Mesothelial cell of epicardium (in vitro differentiated cells): ENCODE measurements at regions not wholly inside any gene's neighbourhood (a gene's known extent, or its start where the extent isn't known, plus 50 kb on each side); places are given as distances from the start of the nearest gene placed in this dataset.

ENCODE experiments used
- DNase-seq, 2 experiments: peaks; one replicate each; pipeline ENCODE4 v3.0.0; 2021; ENCODE audit warnings: low spot score in 2 of 2; ENCODE audit not compliant: unreplicated experiment in 2 of 2
- H3K27ac Mint-ChIP-seq: 2 replicates; pipeline ENCODE4 v1.8.0; 2021; ENCODE audit warnings: mixed read lengths
- H3K27me3 Mint-ChIP-seq: 2 replicates; pipeline ENCODE4 v1.8.0; 2021; ENCODE audit warnings: low read depth, mixed read lengths
- H3K36me3 Mint-ChIP-seq: 2 replicates; pipeline ENCODE4 v1.8.0; 2021; ENCODE audit warnings: mixed read lengths
- H3K4me1 Mint-ChIP-seq: 2 replicates; pipeline ENCODE4 v1.8.0; 2021; ENCODE audit warnings: mixed read lengths
- H3K4me3 Mint-ChIP-seq: 2 replicates; pipeline ENCODE4 v1.8.0; 2021; ENCODE audit warnings: mild to moderate bottlenecking, moderate library complexity, mixed read lengths
- H3K9me3 Mint-ChIP-seq: 2 replicates; pipeline ENCODE4 v1.8.0; 2021; ENCODE audit warnings: mixed read lengths
- CTCF ChIP-seq: fragments of 200-600 bp; sonication (generic); IDR thresholded peaks from one replicate; pipeline ENCODE4 v1.5.0; 2021; ENCODE audit warnings: antibody characterized with exemption; ENCODE audit not compliant: unreplicated experiment

DNA sequence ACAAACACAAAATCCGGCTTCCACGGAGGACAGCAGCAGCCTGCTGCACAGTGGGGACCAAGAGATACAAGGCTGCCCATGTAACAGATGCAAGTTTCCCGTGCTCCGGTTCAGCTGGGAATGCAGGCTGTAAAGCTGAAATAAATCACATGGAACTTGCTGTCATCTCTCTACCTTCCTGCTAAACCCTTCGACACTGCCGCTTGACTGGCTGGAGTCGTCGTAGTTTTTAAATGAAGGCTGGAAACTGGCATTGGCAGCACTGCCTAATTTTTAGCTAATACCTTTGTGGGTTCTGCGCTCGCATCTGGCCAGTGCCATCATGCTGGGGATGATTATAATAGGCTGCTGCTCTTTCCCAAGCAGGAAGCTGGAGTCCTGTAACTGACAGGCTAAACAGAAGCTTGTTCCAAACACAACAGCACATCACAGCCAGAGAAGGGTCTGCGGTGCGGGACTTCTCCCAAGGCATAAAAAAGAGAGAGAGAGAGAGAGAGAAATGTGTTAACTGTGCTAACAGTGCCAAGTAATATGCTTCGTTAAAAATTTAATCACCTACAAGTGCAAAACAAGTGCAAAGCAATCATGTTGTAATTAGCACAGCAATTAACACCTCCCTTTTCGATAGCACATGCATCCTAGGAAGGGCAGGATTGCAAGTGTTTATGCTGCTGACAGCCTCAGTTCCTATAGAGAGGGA is 146.1 kb downstream of the TFAP2A start:
- peaks cover 15% of the 10 kb centered on the region for H3K4me1 Mint-ChIP-seq
- DNase-seq: no peak
- H3K4me3 Mint-ChIP-seq: peak overlapping the region; percentile 38
- H3K27me3 Mint-ChIP-seq: peaks cover 6% of the 10 kb centered on the region
- H3K9me3 Mint-ChIP-seq: no peaks in the 10 kb centered on the region
- H3K27ac Mint-ChIP-seq: no peak overlapping the region
- H3K36me3 Mint-ChIP-seq: peaks cover 1% of the 10 kb centered on the region
- TF ChIP-seq CTCF: no peak

DNA sequence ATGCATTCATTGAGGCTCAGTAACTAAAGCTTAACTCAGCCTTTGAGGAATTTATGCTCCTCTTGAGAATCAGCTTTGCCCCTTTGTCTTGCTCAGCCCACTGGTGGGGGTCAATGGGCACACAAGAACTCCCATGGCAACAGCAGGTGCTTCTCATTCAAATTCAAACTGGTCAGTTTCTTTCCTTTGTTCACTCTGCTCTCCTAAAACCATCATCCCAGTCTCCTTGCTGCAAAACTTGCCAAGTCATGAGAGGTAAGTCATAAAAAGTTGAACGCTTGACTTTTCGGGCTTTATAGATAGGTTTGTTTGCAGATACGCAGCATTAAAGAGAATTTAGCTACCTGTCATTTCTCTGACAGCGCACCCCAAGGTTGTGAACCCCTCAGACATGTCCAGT is 146.8 kb downstream of the TFAP2A start:
- H3K4me1 Mint-ChIP-seq: peaks cover 15% of the 10 kb centered on the region
- no peak overlapping the region for H3K27ac Mint-ChIP-seq
- DNase-seq: no peak
- H3K27me3 Mint-ChIP-seq: peaks cover 6% of the 10 kb centered on the region
- no peaks in the 10 kb centered on the region for H3K9me3 Mint-ChIP-seq
- no peak for TF ChIP-seq CTCF
- H3K36me3 Mint-ChIP-seq: peaks cover 1% of the 10 kb centered on the region
- H3K4me3 Mint-ChIP-seq: peak overlapping the region; percentile 38

DNA sequence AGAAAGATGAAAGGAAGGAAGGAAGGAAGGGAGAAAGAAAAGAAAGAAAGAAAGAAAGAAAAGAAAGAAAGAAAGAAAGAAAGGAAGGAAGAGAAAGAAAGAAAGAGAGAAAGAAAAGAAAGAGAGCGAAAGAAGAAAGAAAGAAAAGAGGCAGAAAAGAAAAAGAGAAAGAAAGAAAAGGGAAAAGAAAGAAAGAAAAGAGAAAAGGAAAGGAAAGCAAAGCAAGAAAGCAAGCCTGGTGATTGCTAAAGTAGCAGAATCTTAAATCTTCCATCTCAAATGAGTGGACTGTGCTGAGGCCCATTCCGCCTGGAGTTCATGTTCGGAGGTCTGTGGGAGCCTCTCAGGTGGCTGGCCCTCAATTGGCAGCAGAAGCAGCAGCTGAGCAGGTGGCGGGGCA is 148.4 kb downstream of the TFAP2A start:
- H3K4me3 Mint-ChIP-seq: no peak overlapping the region
- no peak for TF ChIP-seq CTCF
- H3K27me3 Mint-ChIP-seq: peaks cover 6% of the 10 kb centered on the region
- peaks cover 1% of the 10 kb centered on the region for H3K36me3 Mint-ChIP-seq
- no peak for DNase-seq
- no peak overlapping the region for H3K27ac Mint-ChIP-seq
- H3K4me1 Mint-ChIP-seq: peaks cover 10% of the 10 kb centered on the region
- H3K9me3 Mint-ChIP-seq: no peaks in the 10 kb centered on the region

- DNase-seq: no peak
- no peak overlapping the region for H3K27ac Mint-ChIP-seq
- H3K9me3 Mint-ChIP-seq: no peaks in the 10 kb centered on the region
- H3K36me3 Mint-ChIP-seq: peaks cover 1% of the 10 kb centered on the region
- TF ChIP-seq CTCF: no peak
- peaks cover 10% of the 10 kb centered on the region for H3K4me1 Mint-ChIP-seq
- no peak overlapping the region for H3K4me3 Mint-ChIP-seq
- peaks cover 6% of the 10 kb centered on the region for H3K27me3 Mint-ChIP-seq
Observed at GRCh38 chr6:10266061-10266460, 148.8 kb downstream of the TFAP2A start.

DNA sequence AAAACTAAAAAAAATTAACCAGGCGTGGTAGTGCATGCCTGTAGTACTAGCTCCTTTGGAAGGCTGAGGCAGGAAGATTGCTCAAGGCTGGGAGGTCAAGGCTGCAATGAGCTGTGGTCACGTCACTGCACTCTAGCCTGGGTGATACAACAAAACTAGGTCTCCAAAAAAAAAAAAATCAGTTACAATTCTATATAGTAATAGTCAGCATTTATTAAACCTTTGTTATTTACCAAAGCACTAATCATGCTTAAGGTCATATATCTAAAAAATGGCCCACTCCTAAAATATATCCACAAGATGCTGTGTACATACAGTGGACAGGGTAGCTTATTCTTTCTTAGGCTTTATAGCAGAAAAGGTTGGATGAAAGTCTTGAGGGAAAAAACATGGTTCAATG is 152.4 kb downstream of the TFAP2A start:
- peaks cover 3% of the 10 kb centered on the region for H3K27me3 Mint-ChIP-seq
- no peak for DNase-seq
- no peak for TF ChIP-seq CTCF
- no peak overlapping the region for H3K27ac Mint-ChIP-seq
- H3K4me1 Mint-ChIP-seq: peaks cover 2% of the 10 kb centered on the region
- H3K36me3 Mint-ChIP-seq: peaks cover 1% of the 10 kb centered on the region
- H3K9me3 Mint-ChIP-seq: peaks cover 11% of the 10 kb centered on the region
- H3K4me3 Mint-ChIP-seq: no peak overlapping the region
